IPS-NIHi7 (cell line): ENCODE measurements at regions not wholly inside any gene's neighbourhood (a gene's known extent, or its start where the extent isn't known, plus 50 kb on each side); places are given as distances from the start of the nearest gene placed in this dataset.
"Not testable (repeated sequence)": the region's sequence is repeated elsewhere in the genome, so short reads cannot be mapped to it uniquely, and the experiment has no call there.

ENCODE experiments used
- DNase-seq: peaks from one replicate; pipeline ENCODE4 v3.0.0; 2012; ENCODE audit warnings: mixed read lengths; ENCODE audit errors: extremely low spot score

GRCh38 chr4:160082432-160083207 is 979.7 kb downstream of the RAPGEF2 start:
- DNase-seq = no peak

- DNase-seq = no peak
Measured at GRCh38 chr4:160091631-160092030, 988.8 kb downstream of the RAPGEF2 start.

GRCh38 chr4:160100316-160100715 is 997.4 kb downstream of the RAPGEF2 start:
- no peak for DNase-seq

GRCh38 chr4:160110891-160111290 is 1008.0 kb downstream of the RAPGEF2 start:
- no peak for DNase-seq

GRCh38 chr4:160117686-160118085 is 1014.8 kb downstream of the RAPGEF2 start:
- DNase-seq = no peak

- DNase-seq = not testable (repeated sequence)
Measured at GRCh38 chr4:160125576-160126287, 1022.9 kb downstream of the RAPGEF2 start.

- no peak for DNase-seq
Measured at GRCh38 chr4:160127211-160127610, 1024.3 kb downstream of the RAPGEF2 start.

- no peak for DNase-seq
Measured at GRCh38 chr4:160129439-160129838, 1026.6 kb downstream of the RAPGEF2 start.

GRCh38 chr4:160136021-160136420 is 1033.1 kb downstream of the RAPGEF2 start:
- DNase-seq = no peak

GRCh38 chr4:160141206-160141605 is 1038.3 kb downstream of the RAPGEF2 start:
- DNase-seq = no peak

- no peak for DNase-seq
Measured at GRCh38 chr4:160142579-160142978, 1039.7 kb downstream of the RAPGEF2 start.

- DNase-seq = no peak
Measured at GRCh38 chr4:160143574-160143973, 1040.7 kb downstream of the RAPGEF2 start.

- no peak for DNase-seq
Measured at GRCh38 chr4:160159457-160159856, 1056.6 kb downstream of the RAPGEF2 start.

GRCh38 chr4:160161026-160161425 is 1058.1 kb downstream of the RAPGEF2 start:
- no peak for DNase-seq

- DNase-seq = peak; percentile 10
Measured at GRCh38 chr4:160175064-160175643, 1072.3 kb downstream of the RAPGEF2 start.

- no peak for DNase-seq
Measured at GRCh38 chr4:160180211-160180610, 1077.3 kb downstream of the RAPGEF2 start.

GRCh38 chr4:160182727-160183126 is 1079.8 kb downstream of the RAPGEF2 start:
- DNase-seq = no peak

GRCh38 chr4:160184884-160185283 is 1082.0 kb downstream of the RAPGEF2 start:
- no peak for DNase-seq

GRCh38 chr4:160193787-160194186 is 1090.9 kb downstream of the RAPGEF2 start:
- no peak for DNase-seq

- DNase-seq = no peak
Measured at GRCh38 chr4:160194716-160195115, 1091.8 kb downstream of the RAPGEF2 start.

- no peak for DNase-seq
Measured at GRCh38 chr4:160202802-160203201, 1099.9 kb downstream of the RAPGEF2 start.

GRCh38 chr4:160212078-160212477 is 1109.2 kb downstream of the RAPGEF2 start:
- DNase-seq = no peak

- no peak for DNase-seq
Measured at GRCh38 chr4:160213366-160213765, 1110.5 kb downstream of the RAPGEF2 start.
